IMR-90 (cell line): ENCODE measurements at regions not wholly inside any gene's neighbourhood (a gene's known extent, or its start where the extent isn't known, plus 50 kb on each side); places are given as distances from the start of the nearest gene placed in this dataset.

Experiments
- ATAC-seq: fragments of 200-7000 bp; cut with Tn5 transposase; 2 replicates; pipeline ENCODE4 v1.9.1; 2020; ENCODE audit warnings: low read depth, mild to moderate bottlenecking, moderate library complexity
- BruUV-seq: library from RNA; stranded (reverse); fragments of 400-500 nt; replicated peaks from 2 replicates; lab custom pipeline; 2021; lab: Mats Ljungman, UMichigan
- CTCF ChIA-PET: fragments of 300-600 bp; formaldehyde crosslinking; extraction: SDS; loops from one replicate; lab custom pipeline; 2021; ENCODE audit warnings: antibody characterized with exemption; lab: Yijun Ruan, JAX
- POLR2A ChIA-PET: fragments of 300-600 bp; sonication (Branson Sonifier 250); formaldehyde crosslinking; loops from one replicate; lab custom pipeline; 2022; ENCODE audit warnings: antibody characterized with exemption; ENCODE audit not compliant: unreplicated experiment; lab: Charles Lee
- DNase-seq: peaks from one replicate; pipeline ENCODE4 v3.0.0; 2013
- H2AFZ ChIP-seq: replicated peaks from 2 replicates; pipeline ENCODE3; 2013; ENCODE audit warnings: low read length, mild to moderate bottlenecking; ENCODE audit not compliant: poor library complexity
- H2AK5ac ChIP-seq: 2 replicates; pipeline ENCODE4 v1.6.1; 2013; ENCODE audit warnings: low read depth, low read length, inconsistent platforms
- H2AK9ac ChIP-seq: replicated peaks from 2 replicates; pipeline ENCODE3; 2013; ENCODE audit warnings: mild to moderate bottlenecking, low read depth, low read length, moderate library complexity; ENCODE audit not compliant: poor library complexity
- H2BK120ac ChIP-seq: 2 replicates; pipeline ENCODE4 v1.6.1; 2013; ENCODE audit warnings: low read depth, low read length, inconsistent platforms
- H2BK15ac ChIP-seq: 3 replicates; pipeline ENCODE4 v1.6.1; 2013; ENCODE audit warnings: low read depth, low read length, inconsistent platforms
- H2BK20ac ChIP-seq: 2 replicates; pipeline ENCODE4 v1.6.1; 2013; ENCODE audit warnings: low read depth, mild to moderate bottlenecking, inconsistent platforms, low read length, moderate library complexity
- H2BK5ac ChIP-seq: 2 replicates; pipeline ENCODE4 v1.6.1; 2013; ENCODE audit warnings: mild to moderate bottlenecking, low read depth, low read length, inconsistent platforms; ENCODE audit not compliant: poor library complexity, severe bottlenecking
- H3K14ac ChIP-seq: replicated peaks from 2 replicates; pipeline ENCODE4 v1.6.1; 2013; ENCODE audit warnings: low read depth, low read length, inconsistent platforms
- H3K18ac ChIP-seq: 2 replicates; pipeline ENCODE4 v1.6.1; 2013; ENCODE audit warnings: low read depth, low read length, control low read depth
- H3K23ac ChIP-seq: 2 replicates; pipeline ENCODE4 v1.6.1; 2013; ENCODE audit warnings: low read depth, low read length, inconsistent platforms
- H3K27ac ChIP-seq: 2 replicates; pipeline ENCODE4 v1.5.1; 2013; ENCODE audit warnings: mild to moderate bottlenecking, control low read depth, low read length; ENCODE audit not compliant: insufficient read depth
- H3K27me3 ChIP-seq: 2 replicates; pipeline ENCODE4 v1.6.1; 2013; ENCODE audit warnings: low read length; ENCODE audit not compliant: control insufficient read depth, insufficient read depth
- H3K36me3 ChIP-seq: 2 replicates; pipeline ENCODE4 v1.6.1; 2013; ENCODE audit warnings: low read length, mixed read lengths; ENCODE audit not compliant: control insufficient read depth, insufficient read depth
- H3K4ac ChIP-seq: 2 replicates; pipeline ENCODE4 v1.6.1; 2013; ENCODE audit warnings: low read depth, low read length, inconsistent platforms
- H3K4me1 ChIP-seq: 2 replicates; pipeline ENCODE4 v1.6.1; 2013; ENCODE audit warnings: low read length, mixed read lengths; ENCODE audit not compliant: control insufficient read depth, insufficient read depth
- H3K4me2 ChIP-seq: 2 replicates; pipeline ENCODE4 v1.6.1; 2013; ENCODE audit warnings: low read depth, mild to moderate bottlenecking, control low read depth, low read length, moderate library complexity
- H3K4me3 ChIP-seq: 2 replicates; pipeline ENCODE4 v1.5.1; 2013; ENCODE audit warnings: low read depth, mild to moderate bottlenecking, control low read depth, low read length, moderate library complexity; ENCODE audit not compliant: insufficient read depth
- H3K56ac ChIP-seq: 2 replicates; pipeline ENCODE4 v1.6.1; 2013; ENCODE audit warnings: low read length, inconsistent platforms; ENCODE audit not compliant: insufficient read depth; ENCODE audit errors: extremely low read depth
- H3K79me1 ChIP-seq, 2 experiments: 2 replicates each; pipeline ENCODE4 v1.6.1; 2013; ENCODE audit warnings: low read length in 2 of 2, inconsistent platforms in 1 of 2, low read depth in 1 of 2
- H3K9ac ChIP-seq: 2 replicates; pipeline ENCODE4 v1.6.1; 2013; ENCODE audit warnings: low read depth, low read length, control low read depth
- H3K9me1 ChIP-seq: 2 replicates; pipeline ENCODE4 v1.6.1; 2013; ENCODE audit warnings: low read length, inconsistent platforms; ENCODE audit not compliant: insufficient read depth
- H3K9me3 ChIP-seq: 2 replicates; pipeline ENCODE4 v1.6.1; 2013; ENCODE audit warnings: low read length; ENCODE audit not compliant: control insufficient read depth, insufficient read depth
- H4K20me1 ChIP-seq: 2 replicates; pipeline ENCODE4 v1.6.1; 2013; ENCODE audit warnings: low read length, inconsistent platforms; ENCODE audit not compliant: insufficient read depth
- H4K5ac ChIP-seq: 2 replicates; pipeline ENCODE4 v1.6.1; 2013; ENCODE audit warnings: mild to moderate bottlenecking, low read depth, low read length, control low read depth
- H4K8ac ChIP-seq, 2 experiments: 2 replicates each; pipeline ENCODE4 v1.6.1; 2013; ENCODE audit warnings: low read depth in 2 of 2, low read length in 2 of 2, control low read depth in 1 of 2, inconsistent platforms in 1 of 2
- H4K91ac ChIP-seq: 2 replicates; pipeline ENCODE4 v1.6.1; 2013; ENCODE audit warnings: low read depth, low read length, inconsistent platforms; ENCODE audit not compliant: insufficient read depth
- MAZ ChIP-seq: IDR thresholded peaks from 2 replicates; pipeline ENCODE4 v1.6.1; 2012; ENCODE audit warnings: low read depth, mild to moderate bottlenecking, low read length, improper control_type of control experiment, moderate library complexity, borderline replicate concordance
- RFX5 ChIP-seq: IDR thresholded peaks from 2 replicates; pipeline ENCODE4 v1.8.0; 2012; ENCODE audit warnings: low read depth, mild to moderate bottlenecking, low read length, moderate library complexity
- WGBS, 2 experiments: methylation state at CpG; one replicate each; pipeline versions ENCODE4 v1.1.5 to v1.1.7; 2013; ENCODE audit warnings: missing lambda C conversion rate in 2 of 2; ENCODE audit not compliant: insufficient read length in 1 of 2; ENCODE audit errors: extremely low coverage in 2 of 2; 5-methylcytosine and 5-hydroxymethylcytosine counted together
- dilution Hi-C: fragments of 300-500 bp; cut with HindIII; formaldehyde crosslinking; loops from one replicate; pipeline ENCODE4 v1.14.3; 2018; ENCODE audit warnings: low sequenced_read_pairs; ENCODE audit not compliant: unreplicated experiment
- in situ Hi-C: fragments of 300-500 bp; cut with MboI; formaldehyde crosslinking; loops from 3 replicates; pipeline ENCODE4 v1.14.3; 2019; ENCODE audit warnings: low sequenced_read_pairs, inconsistent platforms, mixed read lengths
- intact Hi-C: fragments of 100-400 bp; cut with micrococcal nuclease; formaldehyde crosslinking; loops from 2 replicates; pipeline ENCODE4 v1.10.0; 2022

GRCh38 chr3:78421247-78421966, 1346.4 kb downstream of the ROBO1 start:
- H3K9me1 ChIP-seq, result no peaks in the 10 kb centered on the region
- H3K4me2 ChIP-seq, result no peak overlapping the region
- H4K5ac ChIP-seq, result no peak overlapping the region
- ChIA-PET CTCF (no interaction called here), POLR2A (no interaction called here)
- H2BK15ac ChIP-seq, result no peak overlapping the region
- H3K23ac ChIP-seq, result no peak overlapping the region
- no peak overlapping the region for H3K27ac ChIP-seq
- ATAC-seq (no peak), DNase-seq (no peak)
- H2BK120ac ChIP-seq, result no peak overlapping the region
- H3K9me3 ChIP-seq, result no peaks in the 10 kb centered on the region
- no CpG with 5 or more reads among the region's 7 CpGs for WGBS, 2 experiments
- no peak overlapping the region for H3K9ac ChIP-seq
- no peak overlapping the region for H3K4me3 ChIP-seq
- H2AK9ac ChIP-seq, result no peak overlapping the region
- BruUV-seq, result no TSS peak
- no peaks in the 10 kb centered on the region for H4K20me1 ChIP-seq
- no peak for TF ChIP-seq MAZ
- no peak for TF ChIP-seq RFX5
- no peak overlapping the region for H3K4ac ChIP-seq
- H2BK5ac ChIP-seq, result no peak overlapping the region
- H4K91ac ChIP-seq, result no peak overlapping the region
- H2AFZ ChIP-seq, result no peak overlapping the region
- H3K79me1 ChIP-seq, result no peaks in the 10 kb centered on the region
- no peak overlapping the region for H4K8ac ChIP-seq
- no peak overlapping the region for H3K56ac ChIP-seq
- no peak overlapping the region for H2BK20ac ChIP-seq
- dilution Hi-C loops (no loop called here), intact Hi-C loops (no loop called here), in situ Hi-C loops (no loop called here)
- no peak overlapping the region for H3K14ac ChIP-seq
- no peaks in the 10 kb centered on the region for H3K4me1 ChIP-seq
- no peak overlapping the region for H2AK5ac ChIP-seq
- no peaks in the 10 kb centered on the region for H3K36me3 ChIP-seq
- no peak overlapping the region for H3K18ac ChIP-seq
- no peaks in the 10 kb centered on the region for H3K27me3 ChIP-seq
